IMR-90 (cell line): ENCODE measurements at regions not wholly inside any gene's neighbourhood (a gene's known extent, or its start where the extent isn't known, plus 50 kb on each side); places are given as distances from the start of the nearest gene placed in this dataset.
A peak's percentile ranks its signal among the peaks of the same experiment; 100 is the strongest.

Source experiments
- ATAC-seq: fragments of 200-7000 bp; cut with Tn5 transposase; 2 replicates; pipeline ENCODE4 v1.9.1; 2020; ENCODE audit warnings: low read depth, mild to moderate bottlenecking, moderate library complexity
- BruUV-seq: library from RNA; stranded (reverse); fragments of 400-500 nt; replicated peaks from 2 replicates; lab custom pipeline; 2021; lab: Mats Ljungman, UMichigan
- CTCF ChIA-PET: fragments of 300-600 bp; formaldehyde crosslinking; extraction: SDS; loops from one replicate; lab custom pipeline; 2021; ENCODE audit warnings: antibody characterized with exemption; lab: Yijun Ruan, JAX
- POLR2A ChIA-PET: fragments of 300-600 bp; sonication (Branson Sonifier 250); formaldehyde crosslinking; loops from one replicate; lab custom pipeline; 2022; ENCODE audit warnings: antibody characterized with exemption; ENCODE audit not compliant: unreplicated experiment; lab: Charles Lee
- DNase-seq: peaks from one replicate; pipeline ENCODE4 v3.0.0; 2013
- H2AFZ ChIP-seq: replicated peaks from 2 replicates; pipeline ENCODE3; 2013; ENCODE audit warnings: low read length, mild to moderate bottlenecking; ENCODE audit not compliant: poor library complexity
- H2AK5ac ChIP-seq: 2 replicates; pipeline ENCODE4 v1.6.1; 2013; ENCODE audit warnings: low read depth, low read length, inconsistent platforms
- H2AK9ac ChIP-seq: replicated peaks from 2 replicates; pipeline ENCODE3; 2013; ENCODE audit warnings: mild to moderate bottlenecking, low read depth, low read length, moderate library complexity; ENCODE audit not compliant: poor library complexity
- H2BK120ac ChIP-seq: 2 replicates; pipeline ENCODE4 v1.6.1; 2013; ENCODE audit warnings: low read depth, low read length, inconsistent platforms
- H2BK15ac ChIP-seq: 3 replicates; pipeline ENCODE4 v1.6.1; 2013; ENCODE audit warnings: low read depth, low read length, inconsistent platforms
- H2BK20ac ChIP-seq: 2 replicates; pipeline ENCODE4 v1.6.1; 2013; ENCODE audit warnings: low read depth, mild to moderate bottlenecking, inconsistent platforms, low read length, moderate library complexity
- H2BK5ac ChIP-seq: 2 replicates; pipeline ENCODE4 v1.6.1; 2013; ENCODE audit warnings: mild to moderate bottlenecking, low read depth, low read length, inconsistent platforms; ENCODE audit not compliant: poor library complexity, severe bottlenecking
- H3K14ac ChIP-seq: replicated peaks from 2 replicates; pipeline ENCODE4 v1.6.1; 2013; ENCODE audit warnings: low read depth, low read length, inconsistent platforms
- H3K18ac ChIP-seq: 2 replicates; pipeline ENCODE4 v1.6.1; 2013; ENCODE audit warnings: low read depth, low read length, control low read depth
- H3K23ac ChIP-seq: 2 replicates; pipeline ENCODE4 v1.6.1; 2013; ENCODE audit warnings: low read depth, low read length, inconsistent platforms
- H3K27ac ChIP-seq: 2 replicates; pipeline ENCODE4 v1.5.1; 2013; ENCODE audit warnings: mild to moderate bottlenecking, control low read depth, low read length; ENCODE audit not compliant: insufficient read depth
- H3K27me3 ChIP-seq: 2 replicates; pipeline ENCODE4 v1.6.1; 2013; ENCODE audit warnings: low read length; ENCODE audit not compliant: control insufficient read depth, insufficient read depth
- H3K36me3 ChIP-seq: 2 replicates; pipeline ENCODE4 v1.6.1; 2013; ENCODE audit warnings: low read length, mixed read lengths; ENCODE audit not compliant: control insufficient read depth, insufficient read depth
- H3K4ac ChIP-seq: 2 replicates; pipeline ENCODE4 v1.6.1; 2013; ENCODE audit warnings: low read depth, low read length, inconsistent platforms
- H3K4me1 ChIP-seq: 2 replicates; pipeline ENCODE4 v1.6.1; 2013; ENCODE audit warnings: low read length, mixed read lengths; ENCODE audit not compliant: control insufficient read depth, insufficient read depth
- H3K4me2 ChIP-seq: 2 replicates; pipeline ENCODE4 v1.6.1; 2013; ENCODE audit warnings: low read depth, mild to moderate bottlenecking, control low read depth, low read length, moderate library complexity
- H3K4me3 ChIP-seq: 2 replicates; pipeline ENCODE4 v1.5.1; 2013; ENCODE audit warnings: low read depth, mild to moderate bottlenecking, control low read depth, low read length, moderate library complexity; ENCODE audit not compliant: insufficient read depth
- H3K56ac ChIP-seq: 2 replicates; pipeline ENCODE4 v1.6.1; 2013; ENCODE audit warnings: low read length, inconsistent platforms; ENCODE audit not compliant: insufficient read depth; ENCODE audit errors: extremely low read depth
- H3K79me1 ChIP-seq, 2 experiments: 2 replicates each; pipeline ENCODE4 v1.6.1; 2013; ENCODE audit warnings: low read length in 2 of 2, inconsistent platforms in 1 of 2, low read depth in 1 of 2
- H3K9ac ChIP-seq: 2 replicates; pipeline ENCODE4 v1.6.1; 2013; ENCODE audit warnings: low read depth, low read length, control low read depth
- H3K9me1 ChIP-seq: 2 replicates; pipeline ENCODE4 v1.6.1; 2013; ENCODE audit warnings: low read length, inconsistent platforms; ENCODE audit not compliant: insufficient read depth
- H3K9me3 ChIP-seq: 2 replicates; pipeline ENCODE4 v1.6.1; 2013; ENCODE audit warnings: low read length; ENCODE audit not compliant: control insufficient read depth, insufficient read depth
- H4K20me1 ChIP-seq: 2 replicates; pipeline ENCODE4 v1.6.1; 2013; ENCODE audit warnings: low read length, inconsistent platforms; ENCODE audit not compliant: insufficient read depth
- H4K5ac ChIP-seq: 2 replicates; pipeline ENCODE4 v1.6.1; 2013; ENCODE audit warnings: mild to moderate bottlenecking, low read depth, low read length, control low read depth
- H4K8ac ChIP-seq, 2 experiments: 2 replicates each; pipeline ENCODE4 v1.6.1; 2013; ENCODE audit warnings: low read depth in 2 of 2, low read length in 2 of 2, control low read depth in 1 of 2, inconsistent platforms in 1 of 2
- H4K91ac ChIP-seq: 2 replicates; pipeline ENCODE4 v1.6.1; 2013; ENCODE audit warnings: low read depth, low read length, inconsistent platforms; ENCODE audit not compliant: insufficient read depth
- BHLHE40 ChIP-seq: fragments of 150-350 bp; IDR thresholded peaks from 2 replicates; pipeline ENCODE4 v1.6.1; 2016; ENCODE audit warnings: mild to moderate bottlenecking, low read depth, low read length
- CEBPB ChIP-seq: IDR thresholded peaks from 2 replicates; pipeline ENCODE4 v1.6.1; 2012; ENCODE audit warnings: low read depth, low read length, improper control_type of control experiment
- CHD1 ChIP-seq: IDR thresholded peaks from 2 replicates; pipeline ENCODE4 v1.6.1; 2012; ENCODE audit warnings: low read depth, low read length, improper control_type of control experiment
- CTCF ChIP-seq: conservative IDR thresholded peaks from 2 replicates; pipeline ENCODE4 v1.5.1; 2012; ENCODE audit warnings: mild to moderate bottlenecking, low read depth, low read length, improper control_type of control experiment
- ELK1 ChIP-seq: fragments of 150-350 bp; IDR thresholded peaks from 2 replicates; pipeline ENCODE4 v1.6.1; 2016; ENCODE audit warnings: low read depth, mild to moderate bottlenecking, low read length, moderate library complexity, borderline replicate concordance
- FOS ChIP-seq: fragments of 150-350 bp; IDR thresholded peaks from 2 replicates; pipeline ENCODE4 v1.6.1; 2016; ENCODE audit warnings: low read depth, low read length
- MAFK ChIP-seq: IDR thresholded peaks from 2 replicates; pipeline ENCODE4 v1.6.1; 2012; ENCODE audit warnings: low read depth, low read length, improper control_type of control experiment
- MAZ ChIP-seq: IDR thresholded peaks from 2 replicates; pipeline ENCODE4 v1.6.1; 2012; ENCODE audit warnings: low read depth, mild to moderate bottlenecking, low read length, improper control_type of control experiment, moderate library complexity, borderline replicate concordance
- MXI1 ChIP-seq: IDR thresholded peaks from 2 replicates; pipeline ENCODE4 v1.6.1; 2012; ENCODE audit warnings: low read depth, mild to moderate bottlenecking, low read length, moderate library complexity, borderline replicate concordance
- NFE2L2 ChIP-seq: fragments of 150-350 bp; IDR thresholded peaks from 2 replicates; pipeline ENCODE4 v1.6.1; 2016; ENCODE audit warnings: low read depth, mild to moderate bottlenecking, low read length
- POLR2A ChIP-seq: IDR thresholded peaks from 2 replicates; pipeline ENCODE4 v1.6.1; 2012; ENCODE audit warnings: mild to moderate bottlenecking, low read depth, low read length
- RAD21 ChIP-seq: IDR thresholded peaks from 2 replicates; pipeline ENCODE4 v1.6.1; 2012; ENCODE audit warnings: low read length, improper control_type of control experiment
- RCOR1 ChIP-seq: IDR thresholded peaks from 2 replicates; pipeline ENCODE4 v1.6.1; 2012; ENCODE audit warnings: mild to moderate bottlenecking, low read length, improper control_type of control experiment; ENCODE audit not compliant: insufficient replicate concordance
- RFX5 ChIP-seq: IDR thresholded peaks from 2 replicates; pipeline ENCODE4 v1.8.0; 2012; ENCODE audit warnings: low read depth, mild to moderate bottlenecking, low read length, moderate library complexity
- SMC3 ChIP-seq: fragments of 150-350 bp; IDR thresholded peaks from 2 replicates; pipeline ENCODE4 v1.6.1; 2016; ENCODE audit warnings: low read depth, mild to moderate bottlenecking, antibody characterized with exemption, low read length, moderate library complexity
- USF2 ChIP-seq: fragments of 150-350 bp; IDR thresholded peaks from 2 replicates; pipeline ENCODE4 v1.6.1; 2017; ENCODE audit warnings: mild to moderate bottlenecking, antibody characterized with exemption, low read length, low read depth
- WGBS, 2 experiments: methylation state at CpG; one replicate each; pipeline versions ENCODE4 v1.1.5 to v1.1.7; 2013; ENCODE audit warnings: missing lambda C conversion rate in 2 of 2; ENCODE audit not compliant: insufficient read length in 1 of 2; ENCODE audit errors: extremely low coverage in 2 of 2; 5-methylcytosine and 5-hydroxymethylcytosine counted together
- dilution Hi-C: fragments of 300-500 bp; cut with HindIII; formaldehyde crosslinking; loops from one replicate; pipeline ENCODE4 v1.14.3; 2018; ENCODE audit warnings: low sequenced_read_pairs; ENCODE audit not compliant: unreplicated experiment
- in situ Hi-C: fragments of 300-500 bp; cut with MboI; formaldehyde crosslinking; loops from 3 replicates; pipeline ENCODE4 v1.14.3; 2019; ENCODE audit warnings: low sequenced_read_pairs, inconsistent platforms, mixed read lengths
- intact Hi-C: fragments of 100-400 bp; cut with micrococcal nuclease; formaldehyde crosslinking; loops from 2 replicates; pipeline ENCODE4 v1.10.0; 2022

- peak overlapping the region; percentile 75; the same call in 1 of the 3 replicates for H2BK15ac ChIP-seq
- ATAC-seq, result peak; percentile 86
- peak overlapping the region; percentile 33 for H2BK120ac ChIP-seq
- no CpG with 5 or more reads among the region's 1 CpG for WGBS, 2 experiments
- ChIA-PET CTCF (no interaction called here), POLR2A (no interaction called here)
- H3K36me3 ChIP-seq, result no peaks in the 10 kb centered on the region
- intact Hi-C loops (loop anchor here (2.0 kb wide), 1 partner anchor 196 kb away; no protein-coding TSS in a partner anchor), in situ Hi-C loops (no loop called here), dilution Hi-C loops (no loop called here)
- H3K9me3 ChIP-seq, result no peaks in the 10 kb centered on the region
- H3K4ac ChIP-seq, result peak overlapping the region; percentile 37
- peak overlapping the region; percentile 1 for H2BK5ac ChIP-seq
- H2AFZ ChIP-seq, result no peak overlapping the region
- no peaks in the 10 kb centered on the region for H4K20me1 ChIP-seq
- BruUV-seq, result no TSS peak
- H4K5ac ChIP-seq, result peak overlapping the region; percentile 33; the same call in 1 of the 2 replicates
- H3K9me1 ChIP-seq, result peaks cover 8% of the 10 kb centered on the region
- peak overlapping the region; percentile 6; the same call in 1 of the 2 replicates for H2BK20ac ChIP-seq
- peak overlapping the region; percentile 19 to 79; a peak in 3 of 4 replicates for H4K8ac ChIP-seq
- peak overlapping the region; percentile 71 for H4K91ac ChIP-seq
- H2AK5ac ChIP-seq, result peak overlapping the region; percentile 87
- no peaks in the 10 kb centered on the region; the same call in 1 of the 2 replicates for H3K27me3 ChIP-seq
- peak overlapping the region; percentile 72; the same call in 1 of the 2 replicates for H3K18ac ChIP-seq
- H2AK9ac ChIP-seq, result no peak overlapping the region
- no peaks in the 10 kb centered on the region for H3K79me1 ChIP-seq
- 0 out of 2 replicates have a peak overlapping the region, but pooled peaks have one; percentile 33 for H3K23ac ChIP-seq
- TF ChIP-seq BHLHE40 (no peak), MXI1 (no peak), FOS (no peak), NFE2L2 (no peak), SMC3 (peak; percentile 21; the same call in 1 of the 2 replicates), MAZ (no peak), ELK1 (no peak), CHD1 (no peak), CTCF (peak; percentile 38), MAFK (no peak), CEBPB (no peak), RCOR1 (no peak), RAD21 (peak; percentile 44), RFX5 (no peak), POLR2A (no peak), USF2 (no peak)
- peak overlapping the region; percentile 34; the same call in 1 of the 2 replicates for H3K56ac ChIP-seq
- H3K9ac ChIP-seq, result peak overlapping the region; percentile 51
- peak overlapping the region; percentile 75 for H3K14ac ChIP-seq
- H3K4me2 ChIP-seq, result no peak overlapping the region
- peak; percentile 51 for DNase-seq
- peaks cover 6% of the 10 kb centered on the region for H3K4me1 ChIP-seq
- no peak overlapping the region for H3K4me3 ChIP-seq
- H3K27ac ChIP-seq, result peak overlapping the region; percentile 93
These were observed 218.4 kb downstream of the ADAMTS15 start for GRCh38 chr11:130666781-130667251.
